NCI-H1105 (cell line): ENCODE measurements at regions not wholly inside any gene's neighbourhood (a gene's known extent, or its start where the extent isn't known, plus 50 kb on each side); places are given as distances from the start of the nearest gene placed in this dataset.
A peak's percentile ranks its signal among the peaks of the same experiment; 100 is the strongest.

Experiments used
- DNase-seq: peaks from one replicate; lab custom pipeline; 2025; lab: John Stamatoyannopoulos, UW

GRCh38 chr17:72574675-72575510 lies 454.1 kb downstream of the SOX9 start:
- no peak for DNase-seq

- DNase-seq = no peak
These were observed 454.9 kb downstream of the SOX9 start for GRCh38 chr17:72575542-72576233.

- no peak for DNase-seq
These were observed 455.5 kb downstream of the SOX9 start for GRCh38 chr17:72576289-72576759.

- DNase-seq = no peak
These were observed 458.1 kb downstream of the SOX9 start for GRCh38 chr17:72578817-72579470.

GRCh38 chr17:72579990-72580320 lies 459.1 kb downstream of the SOX9 start:
- DNase-seq = no peak

- DNase-seq = peak; percentile 43
These were observed 459.7 kb downstream of the SOX9 start for GRCh38 chr17:72580321-72581127.

GRCh38 chr17:72587156-72587555 lies 466.3 kb downstream of the SOX9 start:
- no peak for DNase-seq

GRCh38 chr17:72587773-72588511 lies 467.1 kb downstream of the SOX9 start:
- DNase-seq = peak; percentile 21

- DNase-seq = no peak
These were observed 467.7 kb downstream of the SOX9 start for GRCh38 chr17:72588561-72588960.

- DNase-seq = peak; percentile 68
These were observed 468.1 kb downstream of the SOX9 start for GRCh38 chr17:72588961-72589360.

GRCh38 chr17:72590382-72590781 lies 469.6 kb downstream of the SOX9 start:
- no peak for DNase-seq

- no peak for DNase-seq
These were observed 470.1 kb downstream of the SOX9 start for GRCh38 chr17:72590882-72591281.

- DNase-seq = peak; percentile 9
These were observed 470.7 kb downstream of the SOX9 start for GRCh38 chr17:72591289-72592241.

GRCh38 chr17:72592242-72592966 lies 471.6 kb downstream of the SOX9 start:
- peak; percentile 77 for DNase-seq

- no peak for DNase-seq
These were observed 472.1 kb downstream of the SOX9 start for GRCh38 chr17:72592967-72593325.

- DNase-seq = no peak
These were observed 473.4 kb downstream of the SOX9 start for GRCh38 chr17:72594248-72594647.
